ENCODE measurements at regions not wholly inside any gene's neighbourhood (a gene's known extent, or its start where the extent isn't known, plus 50 kb on each side); places are given as distances from the start of the nearest gene placed in this dataset.

DNA sequence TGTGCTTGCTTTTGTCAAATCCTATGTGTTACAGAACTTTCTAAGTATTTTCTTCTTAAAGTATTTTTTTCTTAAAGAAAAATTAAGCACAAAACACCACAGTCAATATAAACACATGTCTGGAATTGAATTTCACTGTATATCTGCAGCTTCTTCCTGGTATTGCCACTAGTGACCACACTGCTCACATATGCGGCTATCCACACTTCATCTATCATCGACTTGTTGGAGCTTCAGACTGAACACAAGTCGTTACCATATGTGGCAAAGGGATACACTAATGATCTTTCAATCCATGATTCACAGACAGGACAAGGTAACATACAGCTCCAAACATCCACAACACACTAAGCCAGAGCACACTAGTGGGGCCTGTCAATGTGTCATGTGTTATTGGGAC, 498.4 kb upstream of the ARGLU1 start:
- no peaks in the 10 kb centered on the region for H3K4me1 Mint-ChIP-seq
- peaks cover 3% of the 10 kb centered on the region for H3K9me3 Mint-ChIP-seq
- no peak overlapping the region for H3K27ac Mint-ChIP-seq
- ATAC-seq (no peak), DNase-seq (ENCODE audit: low spot score in 2 of 2) (no peak)
- no peak overlapping the region for H3K4me3 Mint-ChIP-seq
- no peaks in the 10 kb centered on the region for H3K36me3 Mint-ChIP-seq

DNA sequence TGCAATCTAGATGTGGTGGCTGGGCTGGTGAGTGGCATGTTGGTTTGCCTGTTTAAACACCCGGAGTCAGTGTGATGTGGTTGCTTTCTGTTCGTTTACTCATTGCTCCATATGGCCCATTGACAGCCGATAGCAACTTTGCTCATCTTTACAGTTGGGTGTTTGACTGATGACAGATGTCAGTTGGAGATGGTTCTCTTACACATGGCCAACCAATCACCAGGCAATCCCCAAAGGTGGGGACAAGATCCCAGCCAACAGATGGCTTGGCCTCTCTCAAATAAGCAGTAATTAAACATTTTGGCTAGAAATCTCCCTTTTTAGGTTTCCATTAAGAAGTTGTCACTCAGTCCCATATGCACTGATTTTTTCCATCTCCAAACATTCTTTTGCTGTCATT, 497.1 kb upstream of the ARGLU1 start:
- DNase-seq (ENCODE audit: low spot score in 2 of 2) (no peak), ATAC-seq (no peak)
- Mint-ChIP-seq H3K36me3 (no peaks in the 10 kb centered on the region), H3K27ac (no peak overlapping the region), H3K4me3 (no peak overlapping the region), H3K4me1 (no peaks in the 10 kb centered on the region), H3K9me3 (peaks cover 5% of the 10 kb centered on the region)

DNA sequence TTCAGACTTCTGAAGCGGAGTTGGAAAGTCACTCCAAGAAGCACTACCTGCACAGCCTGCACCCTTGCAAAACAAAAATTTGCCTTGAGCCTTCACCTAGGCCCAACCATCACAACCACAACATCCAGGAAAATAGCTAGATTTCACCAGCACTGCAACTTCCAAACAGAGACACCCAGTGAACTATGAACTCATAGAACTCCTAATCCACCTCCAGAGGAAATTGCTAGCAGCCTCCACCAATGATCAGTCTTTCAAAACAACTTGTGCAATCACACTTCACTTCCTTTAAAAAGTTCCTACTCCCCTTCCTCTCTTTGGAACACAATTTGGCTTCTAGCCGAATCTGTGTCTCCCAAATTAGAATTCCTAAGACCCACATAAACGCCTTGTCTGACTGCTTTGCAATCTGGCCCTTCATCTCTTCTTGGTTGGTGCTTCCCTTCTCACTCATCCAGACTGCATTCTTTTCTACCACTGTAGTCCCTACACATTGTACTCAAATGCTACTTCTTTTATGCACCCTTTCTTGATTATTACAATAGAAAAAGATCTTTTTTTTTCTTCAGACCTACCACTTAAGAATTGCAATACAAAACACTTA, 489.2 kb upstream of the ARGLU1 start:
- Mint-ChIP-seq H3K9me3 (peaks cover 18% of the 10 kb centered on the region), H3K36me3 (no peaks in the 10 kb centered on the region), H3K27ac (no peak overlapping the region), H3K4me1 (no peaks in the 10 kb centered on the region), H3K4me3 (no peak overlapping the region)
- DNase-seq (ENCODE audit: low spot score in 2 of 2) (no peak), ATAC-seq (no peak)

DNA sequence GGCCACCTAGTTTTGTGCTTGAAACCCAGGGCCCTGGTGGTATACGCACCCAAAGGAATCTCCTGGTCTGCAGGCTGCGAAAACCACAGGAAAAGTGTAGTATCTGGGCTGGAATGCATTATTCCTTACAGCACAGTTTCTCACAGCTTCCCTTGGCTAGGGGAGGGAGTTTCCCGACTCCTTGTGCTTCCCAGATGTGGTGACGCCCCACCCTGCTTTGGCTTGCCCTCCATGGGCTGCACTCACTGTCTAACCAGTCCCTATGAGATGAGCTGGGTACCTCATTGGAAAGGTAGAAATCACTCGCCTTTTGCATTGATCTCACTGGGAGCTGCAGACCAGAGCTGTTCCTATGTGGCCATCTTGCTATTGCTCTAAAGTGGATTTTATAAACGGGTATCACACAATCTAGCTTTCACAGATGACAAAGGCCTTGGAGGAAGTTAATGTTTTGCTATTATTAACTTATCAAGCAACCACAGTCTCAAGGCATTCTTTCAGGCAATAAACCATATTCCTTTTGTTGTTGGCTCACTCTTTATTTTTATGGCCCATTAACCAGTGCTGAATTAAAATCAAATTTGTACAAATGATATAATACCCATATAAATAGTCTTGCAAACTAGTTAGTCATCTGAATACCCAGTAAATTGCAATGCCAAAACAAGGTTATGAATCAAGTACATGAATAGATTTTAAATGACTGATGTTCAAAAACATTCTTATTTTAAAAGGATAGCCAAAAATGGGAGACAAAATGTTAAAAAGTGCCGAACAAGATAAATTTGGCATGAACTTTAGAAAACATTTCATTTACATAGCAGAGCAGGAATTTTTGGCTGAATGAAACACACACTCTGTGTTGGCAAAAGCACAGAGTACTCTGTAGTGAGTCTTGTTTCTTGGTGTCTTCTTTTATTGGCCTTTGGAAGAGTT, 475.4 kb upstream of the ARGLU1 start:
- Mint-ChIP-seq H3K4me3 (no peak overlapping the region), H3K4me1 (no peaks in the 10 kb centered on the region), H3K9me3 (peaks cover 4% of the 10 kb centered on the region), H3K27ac (no peak overlapping the region), H3K36me3 (no peaks in the 10 kb centered on the region)
- ATAC-seq (no peak), DNase-seq (ENCODE audit: low spot score in 2 of 2) (no peak)

DNA sequence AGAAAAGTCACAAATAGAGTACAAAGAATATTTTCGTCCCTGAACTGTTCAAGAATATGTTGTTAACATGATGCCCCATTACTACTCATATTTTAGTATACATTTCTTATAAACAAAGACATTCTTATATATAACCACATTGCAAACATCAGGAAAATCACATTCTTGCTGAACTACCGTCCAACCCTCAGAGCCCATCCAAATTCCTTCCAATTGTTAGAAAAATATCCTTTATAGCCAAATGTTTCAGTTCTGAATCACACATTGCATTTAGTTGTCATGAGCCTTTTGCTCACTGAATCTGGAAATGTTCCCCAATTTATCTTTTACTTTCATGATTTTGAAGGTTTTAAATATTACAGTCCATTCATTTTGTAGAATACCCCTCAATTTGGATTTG, 467.8 kb upstream of the ARGLU1 start:
- Mint-ChIP-seq H3K4me3 (no peak overlapping the region), H3K9me3 (peaks cover 15% of the 10 kb centered on the region), H3K4me1 (no peaks in the 10 kb centered on the region), H3K27ac (no peak overlapping the region), H3K36me3 (no peaks in the 10 kb centered on the region)
- ATAC-seq (no peak), DNase-seq (ENCODE audit: low spot score in 2 of 2) (no peak)

DNA sequence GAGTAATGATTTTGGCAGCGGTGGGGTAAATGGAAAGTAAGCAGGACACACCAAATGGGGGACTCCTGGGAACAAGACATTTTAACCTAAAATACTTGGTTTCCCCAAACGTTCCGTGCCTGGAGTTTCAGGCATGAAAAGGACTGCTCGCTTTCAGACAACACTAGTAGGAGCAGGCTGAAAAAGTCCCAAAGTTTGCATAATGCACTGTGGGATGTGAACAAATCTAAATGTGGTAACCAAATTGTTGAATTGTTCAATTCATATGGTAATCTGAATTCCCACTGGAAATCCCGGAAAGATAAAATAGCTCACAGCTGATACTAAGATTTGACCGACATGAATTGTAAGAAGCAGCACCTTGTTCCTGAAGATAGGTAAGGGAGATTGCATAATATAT, 467.2 kb upstream of the ARGLU1 start:
- Mint-ChIP-seq H3K4me1 (no peaks in the 10 kb centered on the region), H3K27ac (no peak overlapping the region), H3K36me3 (no peaks in the 10 kb centered on the region), H3K9me3 (peaks cover 15% of the 10 kb centered on the region), H3K4me3 (no peak overlapping the region)
- ATAC-seq, result no peak
- no peak for DNase-seq (ENCODE audit: low spot score in 2 of 2)

DNA sequence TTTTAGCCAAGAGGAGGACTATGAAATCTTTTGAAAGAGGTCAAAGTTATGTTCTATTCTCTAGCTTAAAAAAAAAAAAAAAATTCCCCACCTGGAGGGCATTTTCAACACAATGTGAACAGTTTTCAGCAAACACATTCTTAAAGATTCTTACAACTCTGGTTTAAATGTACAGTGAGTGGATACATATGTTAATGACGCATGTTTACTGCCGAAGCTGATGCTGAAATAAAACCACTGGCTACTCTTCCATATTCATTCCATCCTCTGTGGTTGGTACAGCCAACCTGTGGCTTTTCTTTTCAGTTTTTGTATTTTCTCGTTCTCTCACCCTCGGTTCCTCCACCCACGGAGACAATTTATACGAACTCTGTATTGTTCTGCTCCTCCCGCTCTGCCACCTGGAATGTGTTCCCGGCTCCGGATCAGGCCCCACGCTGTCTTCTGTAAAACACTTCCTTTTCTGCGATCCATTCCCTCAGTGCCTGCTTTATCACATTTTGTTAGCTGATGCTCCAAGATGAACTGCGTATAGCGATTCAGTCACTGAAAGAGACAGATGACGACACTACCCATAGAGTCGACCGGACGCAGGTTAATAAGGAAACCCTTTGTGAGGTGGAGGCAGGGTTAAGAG, 466.4 kb upstream of the ARGLU1 start:
- no peaks in the 10 kb centered on the region for H3K36me3 Mint-ChIP-seq
- no peak for ATAC-seq
- H3K9me3 Mint-ChIP-seq, result peaks cover 15% of the 10 kb centered on the region
- no peak overlapping the region for H3K27ac Mint-ChIP-seq
- H3K4me3 Mint-ChIP-seq, result no peak overlapping the region
- DNase-seq (ENCODE audit: low spot score in 2 of 2), result no peak
- H3K4me1 Mint-ChIP-seq, result no peaks in the 10 kb centered on the region

DNA sequence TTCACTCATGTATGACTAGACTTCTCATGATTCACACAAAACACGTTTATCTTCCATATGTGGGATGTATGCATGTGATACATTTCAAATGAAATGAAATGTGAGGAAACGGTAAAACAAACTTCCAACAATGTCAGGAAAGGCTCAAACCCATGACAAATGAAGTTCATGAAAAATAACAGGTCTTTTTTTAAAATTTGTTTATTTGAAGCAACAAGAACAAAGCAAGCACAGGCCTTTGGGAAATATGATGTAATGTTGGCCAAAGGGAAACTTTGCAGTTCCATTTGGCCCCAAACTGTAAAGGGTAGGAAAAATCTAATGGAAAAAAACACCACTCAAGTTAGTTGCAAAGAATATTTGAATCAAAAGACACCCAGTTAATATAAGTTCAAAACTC, 463.8 kb upstream of the ARGLU1 start:
- ATAC-seq, result no peak
- Mint-ChIP-seq H3K36me3 (no peaks in the 10 kb centered on the region), H3K4me1 (no peaks in the 10 kb centered on the region), H3K27ac (no peak overlapping the region), H3K4me3 (no peak overlapping the region), H3K9me3 (peaks cover 14% of the 10 kb centered on the region)
- no peak for DNase-seq (ENCODE audit: low spot score in 2 of 2)

DNA sequence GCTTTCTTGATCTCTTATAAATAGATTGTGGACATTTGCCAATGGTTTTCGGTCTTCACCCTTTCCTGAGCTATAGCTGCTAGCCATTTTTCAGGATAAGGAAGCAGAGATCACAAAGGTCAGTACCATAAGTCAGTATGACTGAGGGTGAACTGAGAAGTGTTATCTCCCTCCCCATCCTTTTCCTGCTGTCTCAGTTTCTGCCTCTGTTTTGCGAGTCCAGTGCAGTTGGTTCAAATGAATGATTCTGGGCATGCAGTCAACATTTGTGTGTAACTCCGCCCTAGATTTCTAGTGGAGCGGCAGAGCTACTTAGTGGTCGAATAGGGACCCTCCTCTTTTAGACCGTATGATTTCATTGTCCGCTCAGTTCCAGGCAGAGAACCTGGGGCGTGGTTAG, 460.8 kb upstream of the ARGLU1 start:
- H3K9me3 Mint-ChIP-seq, result peaks cover 11% of the 10 kb centered on the region
- ATAC-seq (no peak), DNase-seq (ENCODE audit: low spot score in 2 of 2) (no peak)
- no peak overlapping the region for H3K4me3 Mint-ChIP-seq
- H3K4me1 Mint-ChIP-seq, result no peaks in the 10 kb centered on the region
- no peaks in the 10 kb centered on the region for H3K36me3 Mint-ChIP-seq
- no peak overlapping the region for H3K27ac Mint-ChIP-seq

DNA sequence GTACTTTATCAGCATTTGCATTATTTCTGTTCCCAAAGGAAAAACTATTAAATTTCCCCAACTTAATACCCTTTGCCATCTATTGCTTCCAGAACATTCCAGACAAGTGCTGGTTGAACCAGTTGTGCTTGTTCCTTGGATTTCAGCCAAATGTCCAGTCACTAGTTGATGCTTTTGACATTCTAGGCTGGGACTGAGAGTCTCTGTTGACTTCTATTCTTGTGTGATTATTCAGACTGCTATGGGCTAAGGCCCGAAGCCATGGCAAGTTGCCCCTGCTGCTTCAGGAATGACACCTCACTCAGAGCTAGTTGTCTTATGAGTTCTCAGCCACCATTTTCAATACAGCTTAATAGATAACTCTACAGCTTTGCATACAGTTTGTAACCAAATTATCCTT, 458.1 kb upstream of the ARGLU1 start:
- H3K4me3 Mint-ChIP-seq, result no peak overlapping the region
- no peak for ATAC-seq
- no peak for DNase-seq (ENCODE audit: low spot score in 2 of 2)
- no peaks in the 10 kb centered on the region for H3K4me1 Mint-ChIP-seq
- peaks cover 16% of the 10 kb centered on the region for H3K9me3 Mint-ChIP-seq
- no peaks in the 10 kb centered on the region for H3K36me3 Mint-ChIP-seq
- H3K27ac Mint-ChIP-seq, result no peak overlapping the region

DNA sequence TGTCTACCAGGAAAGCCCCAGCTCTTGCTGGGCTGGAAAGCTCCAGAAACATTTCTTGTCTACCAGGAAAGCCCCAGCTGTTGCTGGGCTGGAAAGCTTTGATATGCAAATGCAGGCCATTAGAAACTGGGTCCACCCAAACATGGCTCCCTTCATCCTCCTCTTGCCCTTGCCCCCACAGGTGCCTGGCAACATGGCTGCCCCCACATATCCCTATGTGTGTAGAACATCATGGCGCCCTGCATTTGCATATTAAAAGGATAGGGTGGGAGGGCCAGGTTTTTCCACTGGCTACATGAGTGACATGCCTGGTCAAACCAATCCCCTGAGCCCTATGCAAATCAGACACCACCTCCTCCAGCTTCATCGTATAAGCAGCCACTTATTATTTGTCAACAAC, 455.4 kb upstream of the ARGLU1 start:
- DNase-seq (ENCODE audit: low spot score in 2 of 2), result no peak
- H3K27ac Mint-ChIP-seq, result no peak overlapping the region
- H3K9me3 Mint-ChIP-seq, result peaks cover 14% of the 10 kb centered on the region
- no peaks in the 10 kb centered on the region for H3K36me3 Mint-ChIP-seq
- no peak overlapping the region for H3K4me3 Mint-ChIP-seq
- ATAC-seq, result no peak
- no peaks in the 10 kb centered on the region for H3K4me1 Mint-ChIP-seq

DNA sequence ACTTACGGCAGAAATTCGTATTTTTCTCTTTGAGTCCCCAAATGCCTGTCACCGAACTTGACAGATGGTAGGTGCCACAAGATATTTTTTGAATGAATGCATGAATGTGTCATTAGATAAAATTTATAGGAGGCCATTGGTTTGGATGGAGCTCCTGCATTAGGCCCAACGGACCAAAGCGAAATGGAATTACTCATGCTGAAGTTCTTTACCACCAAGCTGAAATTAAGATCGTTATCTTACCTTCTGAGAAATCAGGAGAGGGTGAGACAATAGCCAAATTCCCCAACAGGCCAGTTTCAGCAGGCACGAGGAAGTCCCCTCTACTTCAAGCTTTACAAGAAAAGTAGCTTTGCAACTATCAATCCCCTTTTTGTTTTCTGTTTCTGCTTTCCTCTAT, 452.5 kb upstream of the ARGLU1 start:
- Mint-ChIP-seq H3K4me3 (no peak overlapping the region), H3K36me3 (no peaks in the 10 kb centered on the region), H3K9me3 (peaks cover 13% of the 10 kb centered on the region), H3K27ac (no peak overlapping the region), H3K4me1 (no peaks in the 10 kb centered on the region)
- DNase-seq (ENCODE audit: low spot score in 2 of 2) (no peak), ATAC-seq (no peak)

DNA sequence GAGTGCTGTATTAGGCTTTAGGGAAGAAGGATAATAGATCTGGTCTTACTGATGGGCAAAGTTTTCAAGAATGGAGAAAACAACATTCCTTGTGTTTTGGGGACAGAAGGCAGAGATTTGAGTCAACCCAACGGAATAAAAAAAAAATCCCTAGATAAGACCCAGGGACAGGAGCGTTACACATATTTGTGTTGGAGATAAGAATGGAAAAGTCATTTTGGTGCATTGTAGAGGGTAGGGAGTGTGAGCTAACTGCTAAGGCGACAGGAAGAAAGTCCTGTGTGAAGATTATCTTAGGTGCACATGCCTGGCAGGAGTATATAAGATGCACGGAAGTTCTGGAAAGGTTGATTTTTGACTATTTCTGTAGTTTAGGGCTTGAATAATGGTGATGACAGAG, 450.3 kb upstream of the ARGLU1 start:
- H3K4me1 Mint-ChIP-seq, result no peaks in the 10 kb centered on the region
- ATAC-seq (no peak), DNase-seq (ENCODE audit: low spot score in 2 of 2) (no peak)
- no peak overlapping the region for H3K4me3 Mint-ChIP-seq
- H3K27ac Mint-ChIP-seq, result no peak overlapping the region
- H3K9me3 Mint-ChIP-seq, result peaks cover 8% of the 10 kb centered on the region
- no peaks in the 10 kb centered on the region for H3K36me3 Mint-ChIP-seq

DNA sequence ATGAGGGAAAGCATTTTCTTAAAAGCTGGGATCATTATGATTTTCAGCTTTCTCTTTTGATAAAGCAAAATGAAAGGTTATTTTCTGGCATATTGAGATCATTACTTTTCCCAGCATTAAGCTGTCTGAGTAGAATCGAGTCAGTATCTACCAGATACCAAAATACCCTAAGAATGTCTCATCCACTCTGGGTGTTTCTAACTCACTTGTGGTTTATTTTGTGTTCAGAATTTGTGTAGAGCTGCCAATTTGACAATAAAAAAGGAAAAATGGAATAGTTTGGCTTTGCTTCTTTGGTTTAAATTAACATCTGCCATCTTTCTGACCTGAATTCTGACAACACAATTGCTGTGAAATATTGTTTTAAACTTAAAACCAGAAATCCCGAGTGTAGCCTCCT, 438.7 kb upstream of the ARGLU1 start:
- Mint-ChIP-seq H3K27ac (no peak overlapping the region), H3K4me1 (no peaks in the 10 kb centered on the region), H3K9me3 (peaks cover 5% of the 10 kb centered on the region), H3K4me3 (no peak overlapping the region), H3K36me3 (no peaks in the 10 kb centered on the region)
- DNase-seq (ENCODE audit: low spot score in 2 of 2), result no peak
- no peak for ATAC-seq

DNA sequence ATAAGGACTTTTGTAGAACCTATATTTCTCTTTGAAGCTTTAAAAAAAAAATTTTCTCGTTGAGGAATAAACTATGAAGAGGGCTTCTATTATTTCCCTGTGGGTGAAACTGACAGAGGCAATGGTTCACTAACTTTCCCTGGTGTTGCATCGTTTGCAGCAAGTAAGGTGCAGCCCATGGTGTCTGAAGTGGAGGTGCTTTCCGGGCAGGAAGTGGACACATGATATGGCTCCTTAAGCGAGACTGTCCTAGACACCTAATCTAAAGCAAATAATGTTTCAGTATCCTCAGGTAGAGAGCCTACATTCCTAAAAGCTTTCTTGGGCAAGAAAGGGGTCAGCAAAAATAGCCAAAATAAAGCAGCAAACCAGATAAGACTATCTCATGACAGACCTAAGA, 437.6 kb upstream of the ARGLU1 start:
- no peak overlapping the region for H3K4me3 Mint-ChIP-seq
- DNase-seq (ENCODE audit: low spot score in 2 of 2), result no peak
- no peaks in the 10 kb centered on the region for H3K4me1 Mint-ChIP-seq
- no peaks in the 10 kb centered on the region for H3K36me3 Mint-ChIP-seq
- ATAC-seq, result no peak
- H3K9me3 Mint-ChIP-seq, result peaks cover 2% of the 10 kb centered on the region
- no peak overlapping the region for H3K27ac Mint-ChIP-seq

DNA sequence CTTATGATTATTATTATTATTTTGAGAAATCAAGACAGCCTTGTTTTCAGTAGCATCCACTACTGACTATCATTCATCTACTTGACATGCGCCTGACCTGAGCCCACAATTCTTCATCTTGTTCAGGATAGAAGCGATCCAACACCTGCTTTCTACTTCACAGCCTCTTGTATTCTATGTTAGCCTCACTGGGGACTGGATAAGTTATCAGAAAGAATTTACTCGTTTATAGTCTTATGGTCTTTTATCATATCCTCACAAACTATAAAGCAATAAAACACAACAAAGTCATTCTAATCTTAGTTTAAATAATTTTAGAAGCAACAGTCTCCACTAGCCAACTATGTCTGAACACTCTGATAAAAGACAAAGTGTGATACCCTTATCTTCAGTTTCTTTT, 436.0 kb upstream of the ARGLU1 start:
- Mint-ChIP-seq H3K36me3 (no peaks in the 10 kb centered on the region), H3K27ac (no peak overlapping the region), H3K9me3 (peaks cover 9% of the 10 kb centered on the region), H3K4me3 (no peak overlapping the region), H3K4me1 (no peaks in the 10 kb centered on the region)
- ATAC-seq (no peak), DNase-seq (ENCODE audit: low spot score in 2 of 2) (no peak)

Data from stimulated activated effector memory CD8-positive, alpha-beta T cell treated with anti-CD3 and anti-CD28 coated beads, Interleukin-12 subunit alpha, Interleukin-12 subunit beta, amount 100 ng/mL, for 72 hours (primary cell).